ENCODE measurements at regions not wholly inside any gene's neighbourhood (a gene's known extent, or its start where the extent isn't known, plus 50 kb on each side); places are given as distances from the start of the nearest gene placed in this dataset.

DNA sequence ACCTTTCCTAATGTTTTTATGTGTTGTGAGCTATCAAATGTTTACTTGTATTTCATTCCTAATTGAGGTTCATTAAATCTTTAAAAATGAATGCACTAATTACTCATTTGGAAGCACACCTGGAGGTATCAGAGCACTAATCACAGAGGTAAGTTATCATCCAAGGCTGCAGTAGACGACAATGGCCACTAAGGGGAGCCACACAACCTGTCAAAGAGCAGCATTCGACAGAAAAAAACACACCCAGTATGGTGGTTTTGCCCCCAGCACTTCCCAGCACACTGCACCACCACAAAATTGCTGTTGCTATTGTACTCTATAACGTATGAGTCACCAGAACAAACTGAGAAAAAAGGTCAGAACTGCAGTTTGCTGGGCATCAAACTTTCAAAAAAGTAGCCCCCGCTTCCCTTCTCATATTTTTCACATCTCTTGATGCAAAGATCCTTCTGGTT lies 205.9 kb upstream of the IGF1R start:
- TF ChIP-seq, protein P1, sequence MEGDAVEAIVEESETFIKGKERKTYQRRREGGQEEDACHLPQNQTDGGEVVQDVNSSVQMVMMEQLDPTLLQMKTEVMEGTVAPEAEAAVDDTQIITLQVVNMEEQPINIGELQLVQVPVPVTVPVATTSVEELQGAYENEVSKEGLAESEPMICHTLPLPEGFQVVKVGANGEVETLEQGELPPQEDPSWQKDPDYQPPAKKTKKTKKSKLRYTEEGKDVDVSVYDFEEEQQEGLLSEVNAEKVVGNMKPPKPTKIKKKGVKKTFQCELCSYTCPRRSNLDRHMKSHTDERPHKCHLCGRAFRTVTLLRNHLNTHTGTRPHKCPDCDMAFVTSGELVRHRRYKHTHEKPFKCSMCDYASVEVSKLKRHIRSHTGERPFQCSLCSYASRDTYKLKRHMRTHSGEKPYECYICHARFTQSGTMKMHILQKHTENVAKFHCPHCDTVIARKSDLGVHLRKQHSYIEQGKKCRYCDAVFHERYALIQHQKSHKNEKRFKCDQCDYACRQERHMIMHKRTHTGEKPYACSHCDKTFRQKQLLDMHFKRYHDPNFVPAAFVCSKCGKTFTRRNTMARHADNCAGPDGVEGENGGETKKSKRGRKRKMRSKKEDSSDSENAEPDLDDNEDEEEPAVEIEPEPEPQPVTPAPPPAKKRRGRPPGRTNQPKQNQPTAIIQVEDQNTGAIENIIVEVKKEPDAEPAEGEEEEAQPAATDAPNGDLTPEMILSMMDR (conservative IDR thresholded peaks at IDR 0.05) = peak; percentile 91
- no peak for TF ChIP-seq ZFX (IDR thresholded peaks at IDR 0.05)
